CD14-positive monocyte (primary cell): ENCODE measurements at regions not wholly inside any gene's neighbourhood (a gene's known extent, or its start where the extent isn't known, plus 50 kb on each side); places are given as distances from the start of the nearest gene placed in this dataset.

ENCODE experiments used
- DNase-seq, 3 donors: peaks; one replicate each; pipeline ENCODE4 v3.0.0-alpha.2; 2011 to 2022
- H2AFZ ChIP-seq: 2 replicates; pipeline ENCODE4 v1.6.0; 2012; ENCODE audit warnings: mild to moderate bottlenecking, low read depth, low read length, inconsistent platforms; ENCODE audit not compliant: insufficient read depth, poor library complexity, severe bottlenecking
- H3K27ac ChIP-seq, 2 donors: 1 replicate in 1 of 2; 2 replicates in 1 of 2; pipeline ENCODE4 v1.5.1; 2012 to 2013; ENCODE audit warnings: low read length in 2 of 2, control low read depth in 1 of 2, inconsistent platforms in 1 of 2, low read depth in 1 of 2, mild to moderate bottlenecking in 1 of 2
- H3K27me3 ChIP-seq, 2 donors: one replicate each; pipeline versions ENCODE4 v1.6.0 to v1.6.1; 2011 to 2013; ENCODE audit warnings: low read length in 2 of 2; ENCODE audit not compliant: control insufficient read depth in 2 of 2, insufficient read depth in 2 of 2
- H3K36me3 ChIP-seq, 2 donors: replicated peaks in 1 of 2; 1 replicate in 1 of 2; 2 replicates in 1 of 2; pipeline versions ENCODE4 v1.5.1 to v1.6.1; 2012 to 2013; ENCODE audit warnings: low read length in 2 of 2, control low read depth in 1 of 2, inconsistent platforms in 1 of 2, mild to moderate bottlenecking in 1 of 2; ENCODE audit not compliant: insufficient read depth in 2 of 2, control insufficient read depth in 1 of 2
- H3K4me1 ChIP-seq, 2 donors: 1 replicate in 1 of 2; 2 replicates in 1 of 2; pipeline versions ENCODE4 v1.5.1 to v1.6.1; 2012 to 2013; ENCODE audit warnings: low read length in 2 of 2, control low read depth in 1 of 2, inconsistent platforms in 1 of 2, mild to moderate bottlenecking in 1 of 2, moderate library complexity in 1 of 2; ENCODE audit not compliant: insufficient read depth in 2 of 2, control insufficient read depth in 1 of 2
- H3K4me2 ChIP-seq: replicated peaks from 2 replicates; pipeline ENCODE3; 2012; ENCODE audit warnings: low read length, moderate library complexity, mild to moderate bottlenecking; ENCODE audit not compliant: poor library complexity, severe bottlenecking; ENCODE audit errors: extremely low read depth
- H3K4me3 ChIP-seq, 3 experiments: fragments of 200-600 bp in 1 of 3; sonication (generic) in 1 of 3; replicated peaks in 1 of 3; 1 replicate in 2 of 3; 2 replicates in 1 of 3; pipeline ENCODE4 v1.5.1; 2011 to 2013; ENCODE audit warnings: low read length in 3 of 3, mild to moderate bottlenecking in 3 of 3, control low read depth in 2 of 3, low read depth in 2 of 3, inconsistent platforms in 1 of 3, moderate library complexity in 1 of 3
- H3K79me2 ChIP-seq: 2 replicates; pipeline ENCODE4 v1.6.0; 2012; ENCODE audit warnings: mild to moderate bottlenecking, control low read depth, inconsistent platforms, low read length, moderate library complexity; ENCODE audit not compliant: insufficient read depth
- H3K9ac ChIP-seq: 2 replicates; pipeline ENCODE4 v1.6.0; 2017; ENCODE audit warnings: low read length, mild to moderate bottlenecking; ENCODE audit not compliant: insufficient read depth, poor library complexity, severe bottlenecking
- H3K9me3 ChIP-seq, 2 donors: replicated peaks in 1 of 2; 1 replicate in 1 of 2; 2 replicates in 1 of 2; pipeline versions ENCODE4 v1.5.1 to v1.6.1; 2012 to 2013; ENCODE audit warnings: low read length in 2 of 2, control low read depth in 1 of 2; ENCODE audit not compliant: control insufficient read depth in 1 of 2, insufficient read depth in 1 of 2
- H4K20me1 ChIP-seq: 2 replicates; pipeline ENCODE4 v1.6.0; 2012; ENCODE audit warnings: mild to moderate bottlenecking, low read length, control low read depth, moderate library complexity; ENCODE audit not compliant: insufficient read depth
- H3K27ac Mint-ChIP-seq, 7 donors: one replicate each; pipeline ENCODE4 v1.8.0; 2020; ENCODE audit warnings: mild to moderate bottlenecking in 7 of 7, mixed read lengths in 7 of 7, moderate library complexity in 6 of 7, inconsistent platforms in 2 of 7
- H3K27me3 Mint-ChIP-seq, 3 donors: one replicate each; pipeline ENCODE4 v1.8.0; 2021 to 2022; ENCODE audit warnings: low read depth in 3 of 3, mild to moderate bottlenecking in 3 of 3, mixed read lengths in 3 of 3, moderate library complexity in 3 of 3, inconsistent platforms in 1 of 3
- H3K36me3 Mint-ChIP-seq, 2 donors: one replicate each; pipeline ENCODE4 v1.8.0; 2020; ENCODE audit warnings: mixed read lengths in 2 of 2, inconsistent platforms in 1 of 2, mild to moderate bottlenecking in 1 of 2
- H3K4me1 Mint-ChIP-seq: one replicate; pipeline ENCODE4 v1.8.0; 2020; ENCODE audit warnings: mild to moderate bottlenecking, mixed read lengths
- H3K4me3 Mint-ChIP-seq, 2 donors: one replicate each; pipeline ENCODE4 v1.8.0; 2020; ENCODE audit warnings: mild to moderate bottlenecking in 2 of 2, mixed read lengths in 2 of 2, moderate library complexity in 1 of 2
- H3K9me3 Mint-ChIP-seq, 7 donors: one replicate each; pipeline ENCODE4 v1.8.0; 2020 to 2022; ENCODE audit warnings: mixed read lengths in 7 of 7, mild to moderate bottlenecking in 6 of 7, moderate library complexity in 6 of 7, inconsistent platforms in 2 of 7
- CTCF ChIP-seq: fragments of 200-600 bp; IDR thresholded peaks from one replicate; pipeline ENCODE4 v1.8.0; 2022; ENCODE audit warnings: antibody characterized with exemption, mild to moderate bottlenecking
- WGBS: methylation state at CpG from one replicate; pipeline ENCODE4 v1.1.5; 2013; ENCODE audit warnings: missing lambda C conversion rate; ENCODE audit not compliant: insufficient coverage; 5-methylcytosine and 5-hydroxymethylcytosine counted together
- intact Hi-C, 2 donors: fragments of 100-400 bp; cut with micrococcal nuclease; formaldehyde crosslinking; loops; one replicate each; pipeline versions ENCODE4 v1.15.0 to v1.15.1; 2023

GRCh38 chr1:184145083-184145482, 93.6 kb downstream of the TSEN15 start:
- Histone ChIP-seq H3K4me2 (no peak overlapping the region), H2AFZ (no peak overlapping the region), H3K4me3 (no peak overlapping the region), H3K79me2 (no peaks in the 10 kb centered on the region), H4K20me1 (no peaks in the 10 kb centered on the region), H3K9ac (no peak overlapping the region), H3K27ac (no peak overlapping the region), H3K4me1 (no peaks in the 10 kb centered on the region), H3K9me3 (no peaks in the 10 kb centered on the region), H3K36me3 (no peaks in the 10 kb centered on the region), H3K27me3 (no peaks in the 10 kb centered on the region)
- Mint-ChIP-seq H3K9me3 (peaks cover 0 to 7% (median 4%) of the 10 kb centered on the region in 7 donors), H3K4me3 (no peak overlapping the region), H3K4me1 (peaks cover 15% of the 10 kb centered on the region), H3K27ac (no peak overlapping the region), H3K27me3 (peaks cover 2% of the 10 kb centered on the region in 3 donors), H3K36me3 (no peaks in the 10 kb centered on the region)
- DNase-seq = no peak
- no CpG with 5 or more reads among the region's 5 CpGs for WGBS
- TF ChIP-seq CTCF = no peak
- intact Hi-C loops = no loop called here

- Histone ChIP-seq H3K4me2 (no peak overlapping the region), H3K27ac (no peak overlapping the region), H3K9ac (no peak overlapping the region), H4K20me1 (no peaks in the 10 kb centered on the region), H3K4me3 (no peak overlapping the region), H3K27me3 (no peaks in the 10 kb centered on the region), H2AFZ (no peak overlapping the region), H3K79me2 (no peaks in the 10 kb centered on the region), H3K4me1 (peaks cover 6 to 8% of the 10 kb centered on the region in 2 donors), H3K9me3 (no peaks in the 10 kb centered on the region), H3K36me3 (no peaks in the 10 kb centered on the region)
- WGBS = 100% methylated on average over 1 of the region's 4 CpGs
- TF ChIP-seq CTCF = no peak
- peaks cover 23% of the 10 kb centered on the region for H3K4me1 Mint-ChIP-seq
- H3K27me3 Mint-ChIP-seq = peaks cover 2 to 5% (median 2%) of the 10 kb centered on the region in 3 donors
- H3K36me3 Mint-ChIP-seq = no peaks in the 10 kb centered on the region
- H3K9me3 Mint-ChIP-seq = peaks cover 0 to 7% (median 4%) of the 10 kb centered on the region in 7 donors
- no peak for DNase-seq
- intact Hi-C loops = no loop called here
- H3K27ac Mint-ChIP-seq = no peak overlapping the region
- H3K4me3 Mint-ChIP-seq = no peak overlapping the region
Measured at GRCh38 chr1:184146202-184146601, 94.7 kb downstream of the TSEN15 start.
